ENCODE measurements at regions not wholly inside any gene's neighbourhood (a gene's known extent, or its start where the extent isn't known, plus 50 kb on each side); places are given as distances from the start of the nearest gene placed in this dataset.
A peak's percentile ranks its signal among the peaks of the same experiment; 100 is the strongest.

GRCh38 chr6:138690975-138691594 is 82.5 kb upstream of the CCDC28A start:
- no peak for ATAC-seq (ENCODE audit: insufficient read depth, low read depth)
- no peak overlapping the region for H2AFZ ChIP-seq (ENCODE audit: low read depth, low read length)
- no peaks in the 10 kb centered on the region for H4K20me1 ChIP-seq (ENCODE audit: insufficient read depth, low read length)
- no peak overlapping the region for H3K4me2 ChIP-seq (ENCODE audit: insufficient read depth, low read length)
- no peaks in the 10 kb centered on the region for H3K79me2 ChIP-seq (ENCODE audit: insufficient read depth, low read length)
- H3K27ac ChIP-seq (ENCODE audit: low read length): no peak overlapping the region
- no peaks in the 10 kb centered on the region for H3K9me3 ChIP-seq (ENCODE audit: insufficient read depth, low read length, severe bottlenecking)
- no peak overlapping the region for H3K4me3 ChIP-seq (ENCODE audit: low read depth in 1 of 2, low read length in 2 of 2)
- no peak for TF ChIP-seq CTCF (IDR thresholded peaks at IDR 0.05; ENCODE audit: borderline replicate concordance, extremely low read depth, low read length, poor library complexity, severe bottlenecking)
- TF ChIP-seq EZH2 (IDR thresholded peaks at IDR 0.05; ENCODE audit: borderline replicate concordance, low read depth, low read length, severe bottlenecking): no peak
- DNase-seq: no peak
- H3K9ac ChIP-seq (ENCODE audit: low read depth, low read length): no peak overlapping the region
- no peaks in the 10 kb centered on the region for H3K36me3 ChIP-seq (ENCODE audit: insufficient read depth, low read length)
- H3K27me3 ChIP-seq (ENCODE audit: insufficient read depth, low read length, poor library complexity): peaks cover 10% of the 10 kb centered on the region
- H3K4me1 ChIP-seq (ENCODE audit: insufficient read depth, low read length): 0 out of 2 replicates have a peak, but pooled peaks cover 4% of the 10 kb centered on the region

GRCh38 chr6:138691595-138692057 is 81.9 kb upstream of the CCDC28A start:
- no peaks in the 10 kb centered on the region for H3K36me3 ChIP-seq (ENCODE audit: insufficient read depth, low read length)
- DNase-seq (no peak), ATAC-seq (ENCODE audit: insufficient read depth, low read depth) (no peak)
- H3K27me3 ChIP-seq (ENCODE audit: insufficient read depth, low read length, poor library complexity): peaks cover 10% of the 10 kb centered on the region
- no peaks in the 10 kb centered on the region for H3K79me2 ChIP-seq (ENCODE audit: insufficient read depth, low read length)
- no peak overlapping the region for H3K4me2 ChIP-seq (ENCODE audit: insufficient read depth, low read length)
- H2AFZ ChIP-seq (ENCODE audit: low read depth, low read length): no peak overlapping the region
- no peak for TF ChIP-seq EZH2 (IDR thresholded peaks at IDR 0.05; ENCODE audit: borderline replicate concordance, low read depth, low read length, severe bottlenecking)
- H3K9ac ChIP-seq (ENCODE audit: low read depth, low read length): no peak overlapping the region
- no peaks in the 10 kb centered on the region for H3K9me3 ChIP-seq (ENCODE audit: insufficient read depth, low read length, severe bottlenecking)
- H3K4me1 ChIP-seq (ENCODE audit: insufficient read depth, low read length): 0 out of 2 replicates have a peak, but pooled peaks cover 4% of the 10 kb centered on the region
- no peaks in the 10 kb centered on the region for H4K20me1 ChIP-seq (ENCODE audit: insufficient read depth, low read length)
- H3K27ac ChIP-seq (ENCODE audit: low read length): no peak overlapping the region
- no peak overlapping the region for H3K4me3 ChIP-seq (ENCODE audit: low read depth in 1 of 2, low read length in 2 of 2)

- ATAC-seq (ENCODE audit: insufficient read depth, low read depth) (peak; percentile 49), DNase-seq (peak; percentile 14)
- Histone ChIP-seq H3K36me3 (ENCODE audit: insufficient read depth, low read length) (no peaks in the 10 kb centered on the region), H4K20me1 (ENCODE audit: insufficient read depth, low read length) (no peaks in the 10 kb centered on the region), H3K4me2 (ENCODE audit: insufficient read depth, low read length) (peak overlapping the region; percentile 64), H3K79me2 (ENCODE audit: insufficient read depth, low read length) (no peaks in the 10 kb centered on the region), H3K9me3 (ENCODE audit: insufficient read depth, low read length, severe bottlenecking) (no peaks in the 10 kb centered on the region), H2AFZ (ENCODE audit: low read depth, low read length) (peak overlapping the region; percentile 45; the same call in 1 of the 2 replicates), H3K27me3 (ENCODE audit: insufficient read depth, low read length, poor library complexity) (peaks cover 14% of the 10 kb centered on the region), H3K4me3 (ENCODE audit: low read depth in 1 of 2, low read length in 2 of 2) (peak overlapping the region in 1 of 2 experiments; percentile 53; a peak in 2 of 4 replicates), H3K9ac (ENCODE audit: low read depth, low read length) (peak overlapping the region; percentile 52), H3K4me1 (ENCODE audit: insufficient read depth, low read length) (0 out of 2 replicates have a peak, but pooled peaks cover 4% of the 10 kb centered on the region), H3K27ac (ENCODE audit: low read length) (no peak overlapping the region)
- TF ChIP-seq CTCF (IDR thresholded peaks at IDR 0.05; ENCODE audit: borderline replicate concordance, extremely low read depth, low read length, poor library complexity, severe bottlenecking): peak; percentile 45
- TF ChIP-seq EZH2 (IDR thresholded peaks at IDR 0.05; ENCODE audit: borderline replicate concordance, low read depth, low read length, severe bottlenecking): no peak
Measured at GRCh38 chr6:138692058-138692977, 81.3 kb upstream of the CCDC28A start.

Measured in DND-41 (cell line).